OCI-LY7 (cell line): ENCODE measurements at regions not wholly inside any gene's neighbourhood (a gene's known extent, or its start where the extent isn't known, plus 50 kb on each side); places are given as distances from the start of the nearest gene placed in this dataset.

ENCODE experiments used
- BruUV-seq: library from RNA; stranded (reverse); fragments of 400-500 nt; replicated peaks from 2 replicates; lab custom pipeline; 2021; lab: Mats Ljungman, UMichigan
- CTCF ChIA-PET: fragments of 300-600 bp; sonication (Branson Sonifier 250); formaldehyde crosslinking; loops from one replicate; lab custom pipeline; 2022; ENCODE audit warnings: antibody characterized with exemption; ENCODE audit not compliant: unreplicated experiment; lab: Charles Lee
- POLR2A ChIA-PET: fragments of 300-600 bp; sonication (Branson Sonifier 250); formaldehyde crosslinking; loops from one replicate; lab custom pipeline; 2022; ENCODE audit warnings: antibody characterized with exemption; lab: Charles Lee
- DNase-seq: peaks from one replicate; pipeline ENCODE4 v3.0.0-alpha.2; 2015; ENCODE audit warnings: low spot score
- H2AFZ ChIP-seq: fragments of 200-600 bp; sonication (generic), shearing (Covaris generic); 2 replicates; pipeline ENCODE4 v1.6.1; 2014; ENCODE audit warnings: mild to moderate bottlenecking, antibody characterized with exemption, low read length, moderate library complexity
- H3K27ac ChIP-seq: fragments of 200-600 bp; sonication (generic); 2 replicates; pipeline ENCODE4 v1.5.1; 2014; ENCODE audit warnings: mixed run types, low read depth, mild to moderate bottlenecking, moderate library complexity, low read length, inconsistent platforms; ENCODE audit not compliant: poor library complexity, severe bottlenecking
- H3K36me3 ChIP-seq: fragments of 200-600 bp; sonication (generic); 2 replicates; pipeline ENCODE4 v1.6.1; 2014; ENCODE audit warnings: mild to moderate bottlenecking, antibody characterized with exemption, low read length, moderate library complexity, mixed read lengths; ENCODE audit not compliant: insufficient read depth
- H3K4me1 ChIP-seq: fragments of 200-600 bp; sonication (generic); 2 replicates; pipeline ENCODE4 v1.5.1; 2014; ENCODE audit warnings: mild to moderate bottlenecking, low read length; ENCODE audit not compliant: insufficient read depth, poor library complexity, severe bottlenecking
- H3K4me2 ChIP-seq: fragments of 200-600 bp; sonication (generic); 2 replicates; pipeline ENCODE4 v1.6.1; 2014; ENCODE audit warnings: mild to moderate bottlenecking, low read length
- H3K4me3 ChIP-seq: fragments of 200-600 bp; sonication (generic); 2 replicates; pipeline ENCODE4 v1.5.1; 2014; ENCODE audit warnings: mild to moderate bottlenecking, low read depth, low read length; ENCODE audit not compliant: poor library complexity, severe bottlenecking
- H3K79me2 ChIP-seq: fragments of 200-600 bp; sonication (generic); 2 replicates; pipeline ENCODE4 v1.6.1; 2016; ENCODE audit warnings: low read depth, mild to moderate bottlenecking, low read length, moderate library complexity, mixed read lengths; ENCODE audit not compliant: insufficient read depth
- H3K9me2 ChIP-seq: fragments of 200-600 bp; sonication (generic); 2 replicates; pipeline ENCODE4 v1.6.1; 2016; ENCODE audit warnings: mild to moderate bottlenecking, low read length, mixed read lengths; ENCODE audit not compliant: insufficient read depth
- H3K9me3 ChIP-seq: fragments of 200-600 bp; sonication (generic); 2 replicates; pipeline ENCODE4 v1.6.1; 2014; ENCODE audit warnings: mild to moderate bottlenecking, mixed run types, low read length, mixed read lengths
- H4K20me1 ChIP-seq: fragments of 200-600 bp; sonication (generic); 2 replicates; pipeline ENCODE4 v1.6.1; 2014; ENCODE audit warnings: mild to moderate bottlenecking, antibody characterized with exemption, low read length, moderate library complexity, mixed read lengths; ENCODE audit not compliant: insufficient read depth
- EZH2phosphoT487 ChIP-seq: fragments of 200-600 bp; sonication (generic); IDR thresholded peaks from 2 replicates; pipeline ENCODE4 v1.6.1; 2018; ENCODE audit warnings: low read depth, borderline replicate concordance, mild to moderate bottlenecking, mixed run types, antibody characterized with exemption, low read length, moderate library complexity, mixed read lengths
- intact Hi-C: fragments of 100-400 bp; cut with micrococcal nuclease; formaldehyde crosslinking; loops from one replicate; pipeline ENCODE4 v1.10.0; 2022; ENCODE audit not compliant: unreplicated experiment
- TF ChIP-seq, protein P1 (sequence below): fragments of 200-600 bp; sonication (generic); conservative IDR thresholded peaks from 2 replicates; pipeline ENCODE4 v1.5.1; 2014; ENCODE audit warnings: mild to moderate bottlenecking, antibody characterized with exemption, low read length, moderate library complexity, mixed read lengths

DNA sequence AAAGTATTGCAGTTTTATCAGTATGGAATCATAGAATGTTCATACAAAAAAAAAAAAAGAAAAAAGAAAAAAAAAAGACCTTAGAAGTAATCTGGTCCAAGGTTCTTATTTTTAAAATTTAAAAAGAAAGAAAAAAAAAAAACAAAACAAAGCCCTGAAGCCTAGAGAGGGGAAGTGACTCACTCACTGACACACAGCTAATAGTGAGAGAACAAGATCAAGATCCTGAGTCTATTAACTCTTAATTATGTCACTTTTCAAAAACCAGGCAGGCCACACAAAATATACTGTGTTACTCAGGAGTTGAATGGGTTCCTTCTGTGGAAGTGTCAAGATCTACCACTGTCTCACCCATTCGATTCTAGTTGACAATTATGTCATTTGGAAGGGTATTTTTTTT lies 433.9 kb upstream of the DAB1 start:
- no peaks in the 10 kb centered on the region for H3K36me3 ChIP-seq
- no peaks in the 10 kb centered on the region for H4K20me1 ChIP-seq
- no peaks in the 10 kb centered on the region for H3K9me2 ChIP-seq
- intact Hi-C loops: no loop called here
- DNase-seq: no peak
- no peaks in the 10 kb centered on the region for H3K4me1 ChIP-seq
- no peak overlapping the region for H2AFZ ChIP-seq
- ChIA-PET POLR2A (interaction anchor here (0.7 kb wide), 1 partner anchor 347 kb away, joined by 4 read pairs; no protein-coding TSS in a partner anchor), CTCF (no interaction called here)
- no peak overlapping the region for H3K4me3 ChIP-seq
- H3K9me3 ChIP-seq: no peaks in the 10 kb centered on the region
- no peak for TF ChIP-seq EZH2phosphoT487
- TF ChIP-seq, protein P1, sequence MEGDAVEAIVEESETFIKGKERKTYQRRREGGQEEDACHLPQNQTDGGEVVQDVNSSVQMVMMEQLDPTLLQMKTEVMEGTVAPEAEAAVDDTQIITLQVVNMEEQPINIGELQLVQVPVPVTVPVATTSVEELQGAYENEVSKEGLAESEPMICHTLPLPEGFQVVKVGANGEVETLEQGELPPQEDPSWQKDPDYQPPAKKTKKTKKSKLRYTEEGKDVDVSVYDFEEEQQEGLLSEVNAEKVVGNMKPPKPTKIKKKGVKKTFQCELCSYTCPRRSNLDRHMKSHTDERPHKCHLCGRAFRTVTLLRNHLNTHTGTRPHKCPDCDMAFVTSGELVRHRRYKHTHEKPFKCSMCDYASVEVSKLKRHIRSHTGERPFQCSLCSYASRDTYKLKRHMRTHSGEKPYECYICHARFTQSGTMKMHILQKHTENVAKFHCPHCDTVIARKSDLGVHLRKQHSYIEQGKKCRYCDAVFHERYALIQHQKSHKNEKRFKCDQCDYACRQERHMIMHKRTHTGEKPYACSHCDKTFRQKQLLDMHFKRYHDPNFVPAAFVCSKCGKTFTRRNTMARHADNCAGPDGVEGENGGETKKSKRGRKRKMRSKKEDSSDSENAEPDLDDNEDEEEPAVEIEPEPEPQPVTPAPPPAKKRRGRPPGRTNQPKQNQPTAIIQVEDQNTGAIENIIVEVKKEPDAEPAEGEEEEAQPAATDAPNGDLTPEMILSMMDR: no peak
- BruUV-seq: no TSS peak
- no peak overlapping the region for H3K27ac ChIP-seq
- no peak overlapping the region for H3K4me2 ChIP-seq
- H3K79me2 ChIP-seq: no peaks in the 10 kb centered on the region

- Histone ChIP-seq H3K9me2 (no peaks in the 10 kb centered on the region), H4K20me1 (no peaks in the 10 kb centered on the region), H3K4me3 (no peak overlapping the region), H3K4me2 (no peak overlapping the region), H2AFZ (no peak overlapping the region), H3K36me3 (no peaks in the 10 kb centered on the region), H3K4me1 (no peaks in the 10 kb centered on the region), H3K27ac (no peak overlapping the region), H3K9me3 (no peaks in the 10 kb centered on the region), H3K79me2 (no peaks in the 10 kb centered on the region)
- ChIA-PET POLR2A (no interaction called here), CTCF (no interaction called here)
- intact Hi-C loops: no loop called here
- no peak for TF ChIP-seq EZH2phosphoT487
- TF ChIP-seq, protein P1: no peak
- BruUV-seq: no TSS peak
- DNase-seq: no peak
Measured at GRCh38 chr1:57854436-57854835, 430.6 kb upstream of the DAB1 start.

- no TSS peak for BruUV-seq
- intact Hi-C loops: no loop called here
Measured at GRCh38 chr1:57850176-57850940, 426.5 kb upstream of the DAB1 start.

More at GRCh38 chr1:57850176-57850940, 426.5 kb upstream of the DAB1 start:
- H3K9me3 ChIP-seq: no peaks in the 10 kb centered on the region
- no peak overlapping the region for H2AFZ ChIP-seq
- no peaks in the 10 kb centered on the region for H3K4me1 ChIP-seq
- no peaks in the 10 kb centered on the region for H3K9me2 ChIP-seq
- H3K27ac ChIP-seq: no peak overlapping the region
- POLR2A ChIA-PET: interaction anchor here (0.6 kb wide), 1 partner anchor 15 kb away, joined by 3 read pairs; no protein-coding TSS in a partner anchor
- H3K79me2 ChIP-seq: no peaks in the 10 kb centered on the region
- H3K36me3 ChIP-seq: no peaks in the 10 kb centered on the region
- TF ChIP-seq, protein P1: no peak
- H3K4me2 ChIP-seq: no peak overlapping the region
- CTCF ChIA-PET: no interaction called here
- DNase-seq: no peak
- no peaks in the 10 kb centered on the region for H4K20me1 ChIP-seq
- no peak overlapping the region for H3K4me3 ChIP-seq
